HUES6 (cell line): ENCODE measurements at regions not wholly inside any gene's neighbourhood (a gene's known extent, or its start where the extent isn't known, plus 50 kb on each side); places are given as distances from the start of the nearest gene placed in this dataset.

Experiments
- H3K27ac ChIP-seq: 2 replicates; pipeline ENCODE4 v1.7.0; 2013; ENCODE audit warnings: low read depth, mild to moderate bottlenecking, low read length, inconsistent platforms
- H3K27me3 ChIP-seq: 2 replicates; pipeline ENCODE4 v1.6.1; 2013; ENCODE audit warnings: low read length; ENCODE audit not compliant: control insufficient read depth, insufficient read depth
- H3K36me3 ChIP-seq: 2 replicates; pipeline ENCODE4 v1.6.1; 2013; ENCODE audit warnings: low read length; ENCODE audit not compliant: control insufficient read depth, insufficient read depth
- H3K4me1 ChIP-seq: 2 replicates; pipeline ENCODE4 v1.6.1; 2013; ENCODE audit warnings: low read length; ENCODE audit not compliant: control insufficient read depth, insufficient read depth
- H3K4me3 ChIP-seq: 2 replicates; pipeline ENCODE4 v1.5.1; 2013; ENCODE audit warnings: low read depth, low read length
- H3K9ac ChIP-seq: one replicate; pipeline ENCODE4 v1.6.1; 2013; ENCODE audit warnings: mild to moderate bottlenecking, low read length
- H3K9me3 ChIP-seq: 2 replicates; pipeline ENCODE4 v1.6.1; 2013; ENCODE audit warnings: low read depth, low read length; ENCODE audit not compliant: control insufficient read depth, insufficient read depth

DNA sequence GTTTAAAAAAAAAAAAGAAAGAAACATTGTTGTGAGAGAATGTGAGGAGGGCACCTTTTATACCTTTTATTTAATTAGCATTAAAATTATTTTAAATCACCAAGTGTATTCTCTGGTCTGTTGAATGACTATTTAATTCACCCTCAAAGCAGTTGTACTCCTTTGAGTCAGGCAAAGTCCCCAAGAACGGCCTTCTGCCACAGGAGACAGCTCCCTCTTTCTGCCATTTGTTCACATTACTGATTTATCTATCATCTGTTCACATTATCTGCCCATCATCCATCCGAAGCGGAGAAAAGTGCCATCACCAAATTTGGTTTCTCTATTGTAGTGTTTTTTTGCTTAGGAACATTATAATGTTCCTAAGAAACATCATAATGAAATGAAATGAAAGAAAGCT lies 240.7 kb upstream of the DPP10 start:
- Histone ChIP-seq H3K27me3 (no peaks in the 10 kb centered on the region), H3K27ac (no peak overlapping the region), H3K4me1 (no peaks in the 10 kb centered on the region), H3K4me3 (no peak overlapping the region), H3K9ac (no peak overlapping the region), H3K36me3 (no peaks in the 10 kb centered on the region), H3K9me3 (no peaks in the 10 kb centered on the region; the same call in 1 of the 2 replicates)

DNA sequence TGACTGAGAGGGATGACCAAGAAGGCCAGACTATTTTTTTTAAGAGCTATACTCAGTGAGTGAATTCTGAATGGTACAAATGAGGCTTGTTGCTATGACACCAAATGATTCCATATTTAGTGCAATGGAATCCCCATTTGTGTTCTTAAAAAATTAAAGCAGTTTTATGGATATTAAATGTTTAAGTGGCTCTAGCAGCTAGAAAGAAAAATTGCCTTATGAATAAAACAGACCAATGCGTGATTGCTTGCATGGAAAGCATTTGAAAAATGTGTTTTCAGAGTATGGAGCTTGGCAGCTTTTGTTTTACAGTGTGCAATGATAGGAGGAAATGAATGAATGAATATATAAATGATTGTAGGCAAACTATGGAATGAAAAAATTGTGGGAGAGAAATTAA lies 238.8 kb upstream of the DPP10 start:
- Histone ChIP-seq H3K36me3 (no peaks in the 10 kb centered on the region), H3K9ac (no peak overlapping the region), H3K4me3 (no peak overlapping the region), H3K27ac (no peak overlapping the region), H3K27me3 (no peaks in the 10 kb centered on the region), H3K9me3 (no peaks in the 10 kb centered on the region; the same call in 1 of the 2 replicates), H3K4me1 (no peaks in the 10 kb centered on the region)

DNA sequence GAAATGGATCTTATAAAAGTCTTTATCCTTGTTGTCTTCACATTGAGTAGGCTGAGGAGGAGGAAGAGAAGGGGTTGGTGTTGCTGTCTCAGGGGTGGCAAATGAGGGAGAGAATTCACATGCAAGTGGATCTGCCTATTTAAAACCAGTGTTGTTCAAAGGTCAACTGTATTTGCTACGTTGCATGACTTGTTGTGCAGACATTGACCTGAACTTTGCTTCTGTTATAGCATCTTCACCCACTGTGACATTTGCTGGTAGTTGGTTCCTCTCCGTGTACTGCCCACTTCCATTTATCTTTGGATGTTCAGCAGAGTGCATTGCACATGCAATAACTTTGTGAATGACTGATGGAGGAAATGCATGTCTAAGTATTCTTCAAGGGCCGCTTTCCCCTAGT lies 228.6 kb upstream of the DPP10 start:
- no peaks in the 10 kb centered on the region for H3K27me3 ChIP-seq
- no peaks in the 10 kb centered on the region for H3K4me1 ChIP-seq
- H3K9ac ChIP-seq, result no peak overlapping the region
- H3K36me3 ChIP-seq, result no peaks in the 10 kb centered on the region
- no peaks in the 10 kb centered on the region for H3K9me3 ChIP-seq
- H3K27ac ChIP-seq, result no peak overlapping the region
- no peak overlapping the region for H3K4me3 ChIP-seq

DNA sequence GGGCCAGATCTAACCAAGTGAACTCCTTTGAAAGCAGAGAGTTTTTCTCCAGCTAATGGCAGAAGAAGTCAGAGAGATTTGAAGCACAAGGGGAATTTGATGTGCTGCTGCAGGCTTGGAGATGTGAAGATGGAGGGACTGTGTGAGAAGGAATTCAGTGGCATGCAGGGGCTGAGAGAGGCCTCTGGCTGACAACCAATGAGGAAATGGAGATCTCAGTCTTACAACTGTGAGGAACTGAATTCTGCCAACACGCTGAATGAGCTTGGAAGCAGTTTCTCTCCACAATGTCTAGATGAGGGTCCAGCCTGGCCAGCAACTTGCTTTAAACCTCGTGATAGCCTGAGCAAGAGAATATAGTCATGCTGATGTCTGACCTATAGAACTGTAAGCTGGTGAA lies 224.1 kb upstream of the DPP10 start:
- Histone ChIP-seq H3K4me3 (no peak overlapping the region), H3K27me3 (no peaks in the 10 kb centered on the region), H3K27ac (no peak overlapping the region), H3K4me1 (no peaks in the 10 kb centered on the region), H3K9me3 (no peaks in the 10 kb centered on the region), H3K9ac (no peak overlapping the region), H3K36me3 (no peaks in the 10 kb centered on the region)

DNA sequence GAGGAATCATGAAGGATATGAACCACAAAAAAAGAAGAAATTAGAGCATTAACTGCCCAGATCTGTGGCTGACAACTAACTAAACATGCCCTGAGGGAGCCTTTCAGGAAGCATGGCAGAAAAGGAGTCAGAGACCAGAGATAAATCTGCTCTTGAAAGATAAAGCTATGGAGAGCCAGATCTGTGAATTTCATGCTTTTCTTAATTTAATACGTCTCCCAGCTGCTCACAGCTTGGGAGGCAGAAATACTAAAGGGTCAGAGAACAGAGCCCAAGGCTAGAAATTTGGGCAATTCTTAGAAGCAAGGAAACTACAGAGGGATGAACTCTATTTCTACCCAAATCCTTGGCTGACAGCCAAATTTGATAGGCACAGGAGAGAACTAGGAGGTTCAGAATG lies 223.0 kb upstream of the DPP10 start:
- no peaks in the 10 kb centered on the region for H3K36me3 ChIP-seq
- H3K9ac ChIP-seq, result no peak overlapping the region
- H3K27me3 ChIP-seq, result no peaks in the 10 kb centered on the region
- H3K4me1 ChIP-seq, result no peaks in the 10 kb centered on the region
- H3K27ac ChIP-seq, result no peak overlapping the region
- no peak overlapping the region for H3K4me3 ChIP-seq
- H3K9me3 ChIP-seq, result no peaks in the 10 kb centered on the region

DNA sequence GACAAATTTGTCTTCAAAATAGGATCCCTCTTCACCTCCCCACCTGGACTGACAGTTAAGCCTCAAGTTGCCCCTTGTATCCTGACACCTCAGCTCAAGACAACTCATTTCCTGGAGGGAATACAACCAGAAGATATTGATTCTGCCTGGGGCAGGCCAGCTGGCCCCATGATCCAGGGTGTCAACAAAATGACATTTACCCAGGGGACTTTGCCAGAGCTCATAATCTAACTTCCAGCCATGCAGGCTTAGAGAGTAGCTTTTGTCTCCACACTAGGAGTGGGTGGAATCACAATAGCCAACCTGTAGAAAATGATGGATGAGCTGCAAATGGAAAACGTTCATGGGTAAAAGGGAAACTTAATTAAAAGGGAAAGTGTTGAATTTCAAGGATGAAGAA lies 220.1 kb upstream of the DPP10 start:
- Histone ChIP-seq H3K9ac (no peak overlapping the region), H3K27me3 (no peaks in the 10 kb centered on the region), H3K4me3 (no peak overlapping the region), H3K36me3 (no peaks in the 10 kb centered on the region), H3K27ac (no peak overlapping the region), H3K9me3 (no peaks in the 10 kb centered on the region), H3K4me1 (no peaks in the 10 kb centered on the region)

GRCh38 chr2:114231921-114232320 lies 210.5 kb upstream of the DPP10 start:
- H3K36me3 ChIP-seq, result no peaks in the 10 kb centered on the region
- peaks cover 5% of the 10 kb centered on the region; the same call in 1 of the 2 replicates for H3K9me3 ChIP-seq
- H3K27me3 ChIP-seq, result no peaks in the 10 kb centered on the region
- H3K4me1 ChIP-seq, result no peaks in the 10 kb centered on the region
- H3K27ac ChIP-seq, result no peak overlapping the region
- H3K4me3 ChIP-seq, result no peak overlapping the region
- no peak overlapping the region for H3K9ac ChIP-seq

GRCh38 chr2:114237331-114237730 lies 205.1 kb upstream of the DPP10 start:
- Histone ChIP-seq H3K9ac (no peak overlapping the region), H3K27ac (no peak overlapping the region), H3K27me3 (no peaks in the 10 kb centered on the region), H3K4me3 (no peak overlapping the region), H3K36me3 (no peaks in the 10 kb centered on the region), H3K4me1 (no peaks in the 10 kb centered on the region), H3K9me3 (peaks cover 5% of the 10 kb centered on the region; the same call in 1 of the 2 replicates)

DNA sequence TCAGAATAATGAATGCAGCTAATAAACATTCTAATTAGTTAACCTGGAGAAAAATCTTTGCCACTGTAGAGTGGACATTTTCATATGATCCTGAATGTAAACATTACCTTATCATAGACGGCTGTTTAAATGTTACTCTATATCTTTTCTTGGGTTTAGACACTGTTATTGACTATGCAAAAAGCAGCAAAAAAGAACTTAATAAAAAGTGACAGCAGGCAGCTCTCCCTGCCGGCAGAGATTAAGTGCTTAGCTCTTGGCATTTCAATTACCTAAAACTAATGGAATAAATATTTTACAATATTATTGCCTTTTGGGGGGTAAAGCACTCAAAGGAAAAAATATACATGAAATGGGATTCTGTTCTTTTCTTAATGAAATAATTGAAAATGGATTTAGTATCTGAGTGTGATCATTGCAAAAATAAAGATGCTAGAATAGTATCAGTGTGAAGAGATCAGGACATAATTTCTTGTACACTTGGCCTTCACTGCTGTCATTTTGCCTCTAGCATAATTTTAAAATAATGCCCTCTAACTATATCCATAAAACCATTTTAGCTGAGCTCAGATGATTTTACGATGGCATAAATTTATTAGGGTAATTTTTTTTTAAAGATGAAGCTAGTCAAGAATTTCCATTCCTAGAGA lies 203.4 kb upstream of the DPP10 start:
- H3K27me3 ChIP-seq, result no peaks in the 10 kb centered on the region
- no peaks in the 10 kb centered on the region for H3K4me1 ChIP-seq
- no peak overlapping the region for H3K9ac ChIP-seq
- no peaks in the 10 kb centered on the region for H3K36me3 ChIP-seq
- no peak overlapping the region for H3K27ac ChIP-seq
- no peak overlapping the region for H3K4me3 ChIP-seq
- peaks cover 5% of the 10 kb centered on the region; the same call in 1 of the 2 replicates for H3K9me3 ChIP-seq

GRCh38 chr2:114248648-114249047 lies 193.8 kb upstream of the DPP10 start:
- Histone ChIP-seq H3K4me1 (peaks cover 8% of the 10 kb centered on the region; the same call in 1 of the 2 replicates), H3K9me3 (no peaks in the 10 kb centered on the region), H3K9ac (no peak overlapping the region), H3K27ac (no peak overlapping the region), H3K27me3 (no peaks in the 10 kb centered on the region), H3K4me3 (no peak overlapping the region), H3K36me3 (no peaks in the 10 kb centered on the region)

DNA sequence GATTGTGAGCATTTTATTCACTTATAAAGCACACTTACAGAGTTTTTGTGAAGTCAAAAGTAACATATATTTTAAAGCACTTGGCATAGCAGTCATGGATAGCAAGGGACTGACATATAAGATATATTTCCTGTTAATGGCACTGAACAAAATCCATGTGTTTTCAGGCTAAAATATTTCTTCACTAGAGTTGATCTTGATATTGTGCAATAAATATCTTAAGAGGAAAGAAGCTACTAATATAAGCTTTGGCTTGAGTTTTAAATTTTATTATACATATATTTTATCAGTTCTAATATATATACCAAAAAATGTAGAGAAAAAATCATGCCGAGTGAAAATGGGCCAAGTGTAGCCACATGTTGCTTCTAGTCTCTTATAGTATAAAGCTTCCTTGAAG lies 189.7 kb upstream of the DPP10 start:
- Histone ChIP-seq H3K4me1 (peaks cover 8% of the 10 kb centered on the region; the same call in 1 of the 2 replicates), H3K36me3 (no peaks in the 10 kb centered on the region), H3K27me3 (no peaks in the 10 kb centered on the region), H3K4me3 (no peak overlapping the region), H3K9me3 (no peaks in the 10 kb centered on the region), H3K27ac (no peak overlapping the region), H3K9ac (no peak overlapping the region)
